HG03575 (cell line): ENCODE measurements at regions not wholly inside any gene's neighbourhood (a gene's known extent, or its start where the extent isn't known, plus 50 kb on each side); places are given as distances from the start of the nearest gene placed in this dataset.
"Not testable (repeated sequence)": the region's sequence is repeated elsewhere in the genome, so short reads cannot be mapped to it uniquely, and the experiment has no call there.

Experiments used
- ATAC-seq: cut with Tn5 transposase; IDR thresholded peaks from one replicate; pipeline ENCODE4 v1.9.1; 2021; ENCODE audit not compliant: unreplicated experiment, insufficient number of reproducible peaks, low FRiP score; ENCODE audit errors: extremely low read depth

GRCh38 chr10:65786279-65786678 is 1139.6 kb upstream of the LRRTM3 start:
- no peak for ATAC-seq

DNA sequence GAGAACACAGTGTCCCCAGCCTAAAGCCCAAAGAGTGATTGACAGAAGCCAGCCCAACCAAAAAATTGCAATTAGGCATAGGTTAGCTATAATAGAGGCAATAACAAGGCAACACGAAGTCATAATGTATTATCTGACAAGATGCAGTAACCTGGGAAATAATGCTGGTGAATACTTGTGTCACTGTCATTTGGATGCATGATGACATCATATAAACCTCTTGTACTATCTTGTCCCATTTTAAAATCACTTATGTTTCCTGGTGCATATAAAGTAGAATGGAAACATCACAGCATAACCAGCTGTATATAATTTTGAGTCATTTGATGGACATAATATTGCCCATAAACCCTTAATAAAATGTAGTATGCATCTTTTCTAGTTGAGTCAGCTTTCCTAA is 1138.3 kb upstream of the LRRTM3 start:
- no peak for ATAC-seq

DNA sequence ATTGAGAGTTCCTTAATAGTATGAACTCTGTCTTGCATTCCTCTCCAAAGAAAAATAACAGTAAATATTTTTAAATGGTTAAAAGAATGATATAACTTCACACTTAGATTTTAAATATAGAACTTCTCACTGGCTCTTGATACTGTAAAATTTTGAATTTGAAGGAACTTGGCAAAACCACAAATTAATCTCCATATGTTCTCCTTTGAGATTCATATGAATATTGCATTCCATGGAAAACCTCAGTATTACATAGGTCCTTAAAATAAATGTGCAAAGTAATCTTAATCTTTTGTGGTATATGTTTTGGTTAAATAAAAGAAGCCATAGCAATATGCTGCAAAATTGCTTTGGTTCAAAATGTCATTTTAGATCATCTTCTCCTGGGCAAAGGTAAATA is 1137.6 kb upstream of the LRRTM3 start:
- no peak for ATAC-seq

- no peak for ATAC-seq
Measured at GRCh38 chr10:65791979-65792378, 1133.9 kb upstream of the LRRTM3 start.

- no peak for ATAC-seq
Measured at GRCh38 chr10:65793738-65794425, 1132.0 kb upstream of the LRRTM3 start.

- not testable (repeated sequence) for ATAC-seq
Measured at GRCh38 chr10:65794861-65795260, 1131.0 kb upstream of the LRRTM3 start.

GRCh38 chr10:65796472-65796871 is 1129.4 kb upstream of the LRRTM3 start:
- no peak for ATAC-seq

DNA sequence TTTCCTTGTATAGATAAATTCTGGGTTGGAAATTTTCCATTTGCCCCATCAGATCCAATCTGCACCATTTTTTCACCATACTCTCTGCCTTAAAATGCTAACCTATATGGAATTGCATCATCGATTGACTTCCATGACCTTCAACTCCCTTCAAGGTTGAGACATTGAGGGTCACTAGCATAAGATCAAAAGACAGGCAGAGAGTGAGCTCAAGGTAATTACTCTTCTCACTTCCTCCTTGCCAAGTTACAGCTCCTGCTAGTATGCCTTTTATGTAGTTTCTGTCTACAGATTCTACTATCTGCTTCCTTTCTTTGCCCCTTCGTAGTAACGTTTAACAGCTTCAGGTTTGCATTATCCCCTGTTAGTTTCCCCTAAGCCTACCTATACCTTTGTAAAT is 1127.7 kb upstream of the LRRTM3 start:
- ATAC-seq, result no peak

DNA sequence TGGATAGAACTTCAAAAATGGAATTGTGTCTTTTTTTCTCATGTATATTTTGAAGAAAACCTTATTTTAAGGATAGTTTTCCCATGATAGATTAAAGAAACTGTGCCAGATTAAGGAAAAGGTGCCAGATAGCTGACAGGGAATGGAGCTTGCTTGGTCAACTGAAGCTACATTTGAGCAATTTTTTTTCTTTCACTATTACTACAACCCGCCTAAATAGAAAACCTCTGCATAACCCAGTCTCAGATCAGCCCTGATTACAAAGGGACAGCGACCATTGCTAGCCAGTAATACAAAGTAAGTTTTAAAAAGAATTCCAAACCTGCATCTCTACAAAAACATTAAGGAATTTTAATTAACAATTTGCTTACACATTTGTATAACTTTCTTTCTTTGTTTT is 1123.4 kb upstream of the LRRTM3 start:
- no peak for ATAC-seq

DNA sequence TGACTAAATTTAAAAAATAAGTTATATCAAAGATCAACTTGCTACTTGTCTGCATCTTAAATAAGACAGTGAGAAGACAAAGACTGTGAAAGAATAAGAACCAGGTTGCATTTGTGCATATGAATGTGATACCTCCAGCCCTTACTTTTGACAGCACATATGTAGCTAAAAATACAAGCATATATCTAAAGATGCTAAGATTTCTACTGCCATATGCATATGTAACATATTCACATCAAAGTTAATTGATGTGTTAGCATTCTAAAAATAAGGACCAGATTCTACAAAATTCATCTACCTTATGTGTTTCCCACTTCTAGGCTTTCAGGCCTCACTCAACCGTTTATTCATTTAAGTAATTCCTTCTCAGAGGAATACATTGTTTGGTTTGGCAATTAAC is 1120.3 kb upstream of the LRRTM3 start:
- ATAC-seq, result no peak

- no peak for ATAC-seq
Measured at GRCh38 chr10:65805993-65806392, 1119.8 kb upstream of the LRRTM3 start.

DNA sequence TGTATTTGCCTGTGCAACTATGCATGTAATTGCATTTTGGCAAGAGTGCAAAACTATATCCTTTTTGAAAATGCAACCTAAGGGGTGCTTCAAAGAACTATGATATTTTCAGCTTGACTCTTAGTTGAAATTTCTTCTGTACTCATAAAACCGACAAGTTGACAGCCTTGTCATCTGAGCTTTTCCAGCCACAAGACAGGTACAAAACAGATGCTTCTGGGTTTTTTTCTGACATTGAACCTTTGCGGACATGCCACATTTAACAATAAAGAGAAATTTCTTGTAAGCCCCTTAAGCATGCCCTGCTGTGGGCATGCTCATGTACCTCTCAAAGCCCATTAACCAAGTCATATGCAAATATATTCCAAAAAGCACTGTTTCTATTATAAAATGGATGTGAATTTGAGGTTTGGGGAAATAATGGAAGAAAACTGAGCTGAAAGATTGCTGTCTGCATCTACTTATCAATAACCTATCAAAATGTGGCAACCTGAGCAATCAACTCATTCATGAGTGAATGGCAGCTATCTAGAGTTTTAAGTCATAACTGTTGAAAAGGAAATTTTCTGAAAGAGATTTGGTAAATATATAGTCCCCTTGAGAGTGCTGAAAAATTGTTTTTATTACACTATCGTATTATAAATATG is 1117.0 kb upstream of the LRRTM3 start:
- no peak for ATAC-seq

GRCh38 chr10:65811931-65812525 is 1113.8 kb upstream of the LRRTM3 start:
- no peak for ATAC-seq

- no peak for ATAC-seq
Measured at GRCh38 chr10:65816536-65816935, 1109.3 kb upstream of the LRRTM3 start.

GRCh38 chr10:65818990-65819389 is 1106.8 kb upstream of the LRRTM3 start:
- no peak for ATAC-seq

- ATAC-seq, result no peak
Measured at GRCh38 chr10:65827359-65827758, 1098.5 kb upstream of the LRRTM3 start.

DNA sequence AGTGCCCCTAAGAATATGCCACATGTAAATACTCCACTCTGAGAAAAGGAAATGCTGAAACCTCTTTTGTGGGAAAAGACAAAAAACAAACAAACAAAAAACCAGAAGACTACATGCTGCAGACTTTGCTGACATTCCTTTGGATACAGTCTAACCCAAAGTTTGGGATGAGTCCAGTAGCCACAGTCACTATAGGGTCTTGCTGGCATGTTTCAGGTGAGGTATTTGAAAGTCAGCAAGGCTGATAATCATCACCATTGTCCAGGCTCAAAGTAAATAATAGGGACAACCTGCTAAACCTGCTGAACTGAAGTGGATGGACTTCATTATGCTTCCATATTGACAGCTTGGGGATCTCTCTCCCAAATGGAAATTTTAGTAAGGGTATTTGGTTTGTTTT is 1087.0 kb upstream of the LRRTM3 start:
- no peak for ATAC-seq

DNA sequence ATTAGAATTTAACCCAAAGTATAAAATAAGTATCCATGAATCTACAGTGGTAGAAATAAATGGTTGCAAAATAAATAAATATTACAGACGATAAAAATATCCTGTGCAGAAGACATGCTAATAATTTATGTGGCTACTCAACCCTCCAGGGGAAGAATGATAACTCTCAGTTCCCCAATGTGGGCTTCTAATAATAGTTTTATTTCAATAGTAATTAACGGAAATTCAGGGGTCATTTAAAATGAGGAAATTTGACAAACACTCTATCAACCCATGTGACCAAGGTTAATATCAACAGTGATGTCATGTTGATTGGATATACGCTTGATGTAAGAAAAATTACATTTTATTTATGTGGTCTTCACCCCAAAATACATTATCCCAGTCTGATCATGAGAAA is 1082.6 kb upstream of the LRRTM3 start:
- no peak for ATAC-seq

- ATAC-seq, result no peak
Measured at GRCh38 chr10:65845916-65846315, 1079.9 kb upstream of the LRRTM3 start.

- ATAC-seq, result no peak
Measured at GRCh38 chr10:65846541-65846940, 1079.3 kb upstream of the LRRTM3 start.
